Esophagus squamous epithelium (tissue), 4 donors: ENCODE measurements at regions not wholly inside any gene's neighbourhood (a gene's known extent, or its start where the extent isn't known, plus 50 kb on each side); places are given as distances from the start of the nearest gene placed in this dataset.

Experiments
- POLR2A ChIP-seq, 4 donors: fragments of 450-650 bp; IDR thresholded peaks; one replicate each; pipeline ENCODE4 v1.6.1; 2017; ENCODE audit warnings: antibody characterized with exemption in 4 of 4, mild to moderate bottlenecking in 4 of 4, moderate library complexity in 3 of 4
- TF ChIP-seq, protein P1 (sequence below), 6 experiments: fragments of 450-650 bp in 4 of 6; fragments of 200-600 bp in 2 of 6; sonication (generic) in 2 of 6; IDR thresholded peaks; one replicate each; pipeline ENCODE4 v1.5.1; 2016 to 2019; ENCODE audit warnings: antibody characterized with exemption in 6 of 6, mild to moderate bottlenecking in 4 of 6, moderate library complexity in 4 of 6

DNA sequence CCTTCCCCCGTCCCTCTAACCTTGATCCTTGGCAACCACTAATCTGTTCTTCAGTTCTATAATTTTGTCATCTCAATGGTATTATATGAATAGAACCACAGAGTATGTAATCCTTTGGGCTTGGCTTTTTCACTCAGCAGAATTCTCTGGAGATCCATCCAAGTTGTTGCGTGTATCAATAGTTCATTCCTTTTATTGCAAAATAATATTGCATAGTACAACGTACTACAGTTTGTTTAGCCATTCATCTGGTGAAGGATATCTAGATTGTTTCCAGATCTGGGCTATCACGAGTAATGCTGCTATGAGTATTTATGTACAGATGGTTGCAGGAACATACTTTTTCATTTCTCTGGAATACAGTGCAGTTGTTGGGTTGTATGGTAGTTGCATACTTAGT, 76.2 kb downstream of the PLXNA1 start:
- TF ChIP-seq POLR2A (IDR thresholded peaks at IDR 0.05), result no peak
- TF ChIP-seq, protein P1, sequence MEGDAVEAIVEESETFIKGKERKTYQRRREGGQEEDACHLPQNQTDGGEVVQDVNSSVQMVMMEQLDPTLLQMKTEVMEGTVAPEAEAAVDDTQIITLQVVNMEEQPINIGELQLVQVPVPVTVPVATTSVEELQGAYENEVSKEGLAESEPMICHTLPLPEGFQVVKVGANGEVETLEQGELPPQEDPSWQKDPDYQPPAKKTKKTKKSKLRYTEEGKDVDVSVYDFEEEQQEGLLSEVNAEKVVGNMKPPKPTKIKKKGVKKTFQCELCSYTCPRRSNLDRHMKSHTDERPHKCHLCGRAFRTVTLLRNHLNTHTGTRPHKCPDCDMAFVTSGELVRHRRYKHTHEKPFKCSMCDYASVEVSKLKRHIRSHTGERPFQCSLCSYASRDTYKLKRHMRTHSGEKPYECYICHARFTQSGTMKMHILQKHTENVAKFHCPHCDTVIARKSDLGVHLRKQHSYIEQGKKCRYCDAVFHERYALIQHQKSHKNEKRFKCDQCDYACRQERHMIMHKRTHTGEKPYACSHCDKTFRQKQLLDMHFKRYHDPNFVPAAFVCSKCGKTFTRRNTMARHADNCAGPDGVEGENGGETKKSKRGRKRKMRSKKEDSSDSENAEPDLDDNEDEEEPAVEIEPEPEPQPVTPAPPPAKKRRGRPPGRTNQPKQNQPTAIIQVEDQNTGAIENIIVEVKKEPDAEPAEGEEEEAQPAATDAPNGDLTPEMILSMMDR (IDR thresholded peaks at IDR 0.05), result no peak
